Endothelial cell of umbilical vein (primary cell): ENCODE measurements at regions not wholly inside any gene's neighbourhood (a gene's known extent, or its start where the extent isn't known, plus 50 kb on each side); places are given as distances from the start of the nearest gene placed in this dataset.

Experiments used
- CTCF ChIP-seq, 2 donors: IDR thresholded peaks; 1 replicate in 1 of 2; 2 replicates in 1 of 2; pipeline ENCODE4 v1.5.1; 2011; ENCODE audit warnings: low read length in 2 of 2, mild to moderate bottlenecking in 2 of 2, moderate library complexity in 2 of 2, control low read depth in 1 of 2, inconsistent platforms in 1 of 2, low read depth in 1 of 2; ENCODE audit not compliant: insufficient read depth in 1 of 2; ENCODE audit errors: extremely low read depth in 1 of 2
- EZH2 ChIP-seq: IDR thresholded peaks from 2 replicates; pipeline ENCODE4 v1.6.1; 2012; ENCODE audit warnings: borderline replicate concordance, low read depth, mild to moderate bottlenecking, moderate library complexity, low read length, inconsistent platforms; ENCODE audit not compliant: severe bottlenecking
- FOS ChIP-seq: IDR thresholded peaks from 2 replicates; pipeline ENCODE4 v1.6.1; 2011; ENCODE audit warnings: mild to moderate bottlenecking, low read length, moderate library complexity, borderline replicate concordance; ENCODE audit not compliant: insufficient read depth
- JUN ChIP-seq: IDR thresholded peaks from 2 replicates; pipeline ENCODE4 v1.6.1; 2011; ENCODE audit warnings: borderline replicate concordance, low read depth; ENCODE audit not compliant: insufficient read length, insufficient read depth
- MAX ChIP-seq: IDR thresholded peaks from 2 replicates; pipeline ENCODE4 v1.6.1; 2011; ENCODE audit not compliant: insufficient read depth, insufficient read length
- MYC ChIP-seq: IDR thresholded peaks from one replicate; pipeline ENCODE4 v1.6.1; 2011; ENCODE audit warnings: mild to moderate bottlenecking, low read depth, low read length
- POLR2A ChIP-seq: IDR thresholded peaks from 2 replicates; pipeline ENCODE4 v1.6.1; 2012; ENCODE audit warnings: low read depth, mild to moderate bottlenecking, control low read depth, low read length
- POLR2AphosphoS5 ChIP-seq: IDR thresholded peaks from 2 replicates; pipeline ENCODE4 v1.6.1; 2012; ENCODE audit warnings: low read depth, mild to moderate bottlenecking, control low read depth, low read length, moderate library complexity; ENCODE audit not compliant: insufficient read depth

GRCh38 chr4:35464964-35465528, 779.3 kb downstream of the ARAP2 start:
- TF ChIP-seq POLR2AphosphoS5: no peak
- no peak for TF ChIP-seq EZH2
- no peak for TF ChIP-seq CTCF (IDR thresholded peaks at IDR 0.05; ENCODE audit: extremely low read depth in 1 of 2, insufficient read depth in 1 of 2, low read depth in 1 of 2, low read length in 2 of 2)
- TF ChIP-seq JUN: no peak
- no peak for TF ChIP-seq POLR2A
- TF ChIP-seq MYC: no peak
- TF ChIP-seq MAX: no peak
- no peak for TF ChIP-seq FOS
